ENCODE measurements at regions not wholly inside any gene's neighbourhood (a gene's known extent, or its start where the extent isn't known, plus 50 kb on each side); places are given as distances from the start of the nearest gene placed in this dataset.
"Not testable (repeated sequence)": the region's sequence is repeated elsewhere in the genome, so short reads cannot be mapped to it uniquely, and the experiment has no call there.

- Histone ChIP-seq H3K27ac (no peak overlapping the region), H3K4me3 (no peak overlapping the region), H3K9me3 (no peaks in the 10 kb centered on the region), H3K36me3 (ENCODE audit: low read depth, missing control alignments) (no peaks in the 10 kb centered on the region), H3K4me1 (no peaks in the 10 kb centered on the region), H3K27me3 (no peaks in the 10 kb centered on the region)
- intact Hi-C loops (cut with DNase I; ENCODE audit: low total_unique reads): no loop called here
- DNase-seq: no peak
- TF ChIP-seq POLR2A (IDR thresholded peaks at IDR 0.05) (no peak), CTCF (IDR thresholded peaks at IDR 0.05) (no peak)
- WGBS, 2 donors: 82 to 83% methylated on average over 1 of the region's 1 CpG
Measured at GRCh38 chrX:22803353-22803752, 196.4 kb upstream of the DDX53 start.

DNA sequence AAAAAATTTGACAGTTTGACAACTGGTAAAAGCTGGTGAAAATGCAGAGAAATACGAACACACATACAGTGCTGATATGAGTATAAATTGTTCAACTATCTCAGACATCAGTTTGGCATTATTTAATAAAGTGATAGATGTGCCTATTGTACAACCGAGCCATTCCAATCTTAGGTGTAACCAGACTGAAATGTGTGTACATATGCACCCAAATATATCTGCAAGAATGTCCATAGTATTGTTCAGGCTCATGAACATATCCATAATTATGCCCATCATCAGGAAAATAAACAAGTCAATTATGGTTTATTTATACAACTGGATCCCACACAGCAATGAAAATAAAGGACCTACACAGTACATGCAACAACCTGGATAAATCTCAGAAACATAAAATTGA is 188.9 kb upstream of the DDX53 start:
- 38 to 90% methylated on average over 1 to 2 of the region's 2 CpGs for WGBS, 2 donors
- no peak for DNase-seq
- Histone ChIP-seq H3K27ac (no peak overlapping the region), H3K36me3 (ENCODE audit: low read depth, missing control alignments) (no peaks in the 10 kb centered on the region), H3K9me3 (no peaks in the 10 kb centered on the region), H3K27me3 (no peaks in the 10 kb centered on the region), H3K4me1 (no peaks in the 10 kb centered on the region), H3K4me3 (no peak overlapping the region)
- intact Hi-C loops (cut with DNase I; ENCODE audit: low total_unique reads): no loop called here
- no peak for TF ChIP-seq CTCF (IDR thresholded peaks at IDR 0.05)
- TF ChIP-seq POLR2A (IDR thresholded peaks at IDR 0.05): no peak

DNA sequence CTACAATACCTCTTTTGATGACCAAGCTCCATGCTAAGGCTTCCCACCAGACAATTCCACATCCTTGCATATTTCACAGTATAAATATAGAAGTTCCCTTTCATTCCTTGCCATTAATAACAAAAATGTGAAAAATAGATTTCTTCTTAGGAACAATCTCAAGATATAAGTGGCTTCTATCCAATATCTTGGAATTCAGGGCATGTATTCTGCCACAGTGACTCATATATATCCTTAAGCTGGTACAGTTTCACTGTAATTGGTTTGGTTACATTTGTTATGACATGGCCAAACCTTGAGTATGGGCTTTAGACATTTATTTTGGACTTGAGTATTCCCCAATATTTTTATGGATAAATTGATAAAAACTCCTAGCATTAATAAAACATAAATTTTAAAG is 181.7 kb upstream of the DDX53 start:
- DNase-seq: no peak
- Histone ChIP-seq H3K9me3 (no peaks in the 10 kb centered on the region), H3K27ac (no peak overlapping the region), H3K36me3 (ENCODE audit: low read depth, missing control alignments) (no peaks in the 10 kb centered on the region), H3K27me3 (no peaks in the 10 kb centered on the region), H3K4me1 (no peaks in the 10 kb centered on the region), H3K4me3 (no peak overlapping the region)
- intact Hi-C loops (cut with DNase I; ENCODE audit: low total_unique reads): no loop called here
- TF ChIP-seq POLR2A (IDR thresholded peaks at IDR 0.05): no peak
- TF ChIP-seq CTCF (IDR thresholded peaks at IDR 0.05): no peak

GRCh38 chrX:22855693-22856092 is 144.1 kb upstream of the DDX53 start:
- TF ChIP-seq CTCF (IDR thresholded peaks at IDR 0.05): no peak
- TF ChIP-seq POLR2A (IDR thresholded peaks at IDR 0.05): no peak
- no peak for DNase-seq
- Histone ChIP-seq H3K36me3 (ENCODE audit: low read depth, missing control alignments) (no peaks in the 10 kb centered on the region), H3K4me1 (no peaks in the 10 kb centered on the region), H3K27me3 (no peaks in the 10 kb centered on the region), H3K27ac (no peak overlapping the region), H3K4me3 (no peak overlapping the region), H3K9me3 (no peaks in the 10 kb centered on the region)
- intact Hi-C loops (cut with DNase I; ENCODE audit: low total_unique reads): no loop called here

DNA sequence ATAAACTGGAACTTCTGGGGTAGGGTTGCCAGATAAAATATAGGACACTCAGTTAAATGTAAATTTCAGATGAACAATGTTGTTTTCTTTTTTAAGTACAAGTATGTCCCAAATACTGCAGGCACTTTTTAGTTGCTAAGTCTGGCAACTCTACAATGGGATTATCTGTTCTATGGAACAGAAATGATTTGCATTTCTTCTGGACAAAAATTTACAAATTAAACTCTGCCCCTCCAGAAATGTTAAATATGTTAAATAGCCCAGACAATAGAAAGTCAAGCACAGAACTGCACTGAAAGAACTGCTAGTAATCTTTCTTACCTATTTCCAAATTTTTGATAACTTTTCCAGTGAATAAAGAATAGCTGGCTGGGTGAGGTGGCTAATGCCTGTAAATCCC is 140.1 kb upstream of the DDX53 start:
- DNase-seq: no peak
- Histone ChIP-seq H3K27me3 (no peaks in the 10 kb centered on the region), H3K4me3 (no peak overlapping the region), H3K4me1 (no peaks in the 10 kb centered on the region), H3K36me3 (ENCODE audit: low read depth, missing control alignments) (no peaks in the 10 kb centered on the region), H3K27ac (no peak overlapping the region), H3K9me3 (no peaks in the 10 kb centered on the region)
- TF ChIP-seq CTCF (IDR thresholded peaks at IDR 0.05) (no peak), POLR2A (IDR thresholded peaks at IDR 0.05) (no peak)
- intact Hi-C loops (cut with DNase I; ENCODE audit: low total_unique reads): no loop called here

DNA sequence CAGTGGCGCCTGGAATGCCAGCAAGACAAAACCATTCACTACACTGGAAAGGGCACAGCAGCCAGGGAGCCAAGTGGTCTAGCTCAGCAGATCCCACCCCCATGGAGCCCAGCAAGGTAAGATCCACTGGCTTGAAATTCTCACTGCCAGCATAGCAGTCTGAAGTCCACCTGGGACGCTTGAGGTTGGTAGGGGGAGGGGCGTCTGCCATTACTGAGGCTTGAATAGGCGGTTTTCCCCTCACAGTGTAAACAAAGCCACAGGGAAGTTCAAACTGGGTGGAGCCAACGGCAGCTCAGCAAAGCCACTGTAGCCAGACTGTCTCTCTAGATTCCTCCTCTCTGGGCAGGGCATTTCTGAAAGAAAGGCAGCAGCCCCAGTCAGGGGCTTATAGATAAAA is 133.0 kb upstream of the DDX53 start:
- H3K4me1 ChIP-seq; H3K36me3 ChIP-seq (ENCODE audit: low read depth, missing control alignments); intact Hi-C loops (cut with DNase I; ENCODE audit: low total_unique reads); H3K27me3 ChIP-seq; H3K4me3 ChIP-seq; H3K27ac ChIP-seq; H3K9me3 ChIP-seq; DNase-seq: not testable (repeated sequence)
- 77% methylated on average over 3 of the region's 5 CpGs; no CpG with 5 or more reads in 1 of the 2 donors for WGBS, 2 donors

All from testis (tissue), 2 donors.